ENCODE measurements at regions not wholly inside any gene's neighbourhood (a gene's known extent, or its start where the extent isn't known, plus 50 kb on each side); places are given as distances from the start of the nearest gene placed in this dataset.
"Not testable (repeated sequence)": the region's sequence is repeated elsewhere in the genome, so short reads cannot be mapped to it uniquely, and the experiment has no call there.

- no peak for DNase-seq
These were observed 96.5 kb upstream of the RHOBTB1 start for GRCh38 chr10:61040399-61041016.

DNA sequence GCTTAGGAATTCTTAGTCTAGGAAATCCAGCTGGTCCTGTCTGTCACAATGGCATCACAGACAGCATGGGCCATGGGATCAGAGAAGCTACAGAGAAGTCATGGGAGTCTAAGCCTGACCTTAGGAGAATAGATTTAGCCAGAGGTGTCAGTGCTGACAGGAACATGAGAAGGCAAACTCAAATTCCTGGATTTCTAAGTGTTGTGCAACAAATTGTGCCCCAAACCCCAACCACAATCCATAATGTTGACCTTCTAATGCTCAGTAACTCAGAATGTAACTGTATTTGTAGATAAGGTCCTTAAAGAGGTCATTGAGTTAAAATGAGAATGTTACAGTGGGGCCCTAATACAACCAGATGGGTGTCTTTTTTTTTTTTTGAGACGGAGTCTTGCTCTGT, 95.9 kb upstream of the RHOBTB1 start:
- no peak for DNase-seq

DNA sequence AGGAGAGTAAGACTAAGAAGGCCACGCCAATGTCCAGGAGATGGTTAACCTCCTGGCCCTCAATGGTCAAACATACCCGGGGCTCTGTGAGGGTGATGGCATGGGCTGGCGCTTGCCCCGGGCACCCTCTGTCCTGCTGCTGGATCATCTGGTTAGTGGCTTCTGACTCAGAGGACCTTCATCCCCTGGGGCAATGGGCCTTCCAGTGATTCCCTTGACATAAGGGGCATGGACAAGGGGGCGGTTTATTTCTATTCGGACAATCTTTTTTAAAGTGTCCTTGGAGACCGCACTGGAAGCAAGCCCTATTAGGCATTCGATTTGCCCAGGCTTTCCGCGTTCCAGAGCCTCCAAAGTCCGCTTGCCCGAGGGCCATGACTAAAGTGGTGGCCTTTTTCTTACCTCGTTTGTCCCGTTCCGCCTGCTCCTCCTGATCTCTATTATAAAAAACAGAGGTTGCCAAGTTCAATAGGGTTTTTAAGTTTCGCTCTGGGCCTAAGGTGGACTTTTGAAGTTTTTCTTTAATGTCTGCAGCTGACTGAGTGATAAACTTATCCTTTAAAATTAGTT, 93.4 kb upstream of the RHOBTB1 start:
- not testable (repeated sequence) for DNase-seq

- DNase-seq, result not testable (repeated sequence)
These were observed 92.2 kb upstream of the RHOBTB1 start for GRCh38 chr10:61036148-61036547.

GRCh38 chr10:61031341-61031740, 87.4 kb upstream of the RHOBTB1 start:
- no peak for DNase-seq

GRCh38 chr10:61029411-61029810, 85.4 kb upstream of the RHOBTB1 start:
- no peak for DNase-seq

- no peak for DNase-seq
These were observed 84.9 kb upstream of the RHOBTB1 start for GRCh38 chr10:61028861-61029361.

GRCh38 chr10:61024856-61025201, 80.8 kb upstream of the RHOBTB1 start:
- no peak for DNase-seq

- no peak for DNase-seq
These were observed 80.3 kb upstream of the RHOBTB1 start for GRCh38 chr10:61024151-61024855.

GRCh38 chr10:61023053-61023452, 79.1 kb upstream of the RHOBTB1 start:
- DNase-seq, result no peak

- no peak for DNase-seq
These were observed 77.9 kb upstream of the RHOBTB1 start for GRCh38 chr10:61021926-61022325.

- DNase-seq, result no peak
These were observed 76.6 kb upstream of the RHOBTB1 start for GRCh38 chr10:61020420-61021158.

DNA sequence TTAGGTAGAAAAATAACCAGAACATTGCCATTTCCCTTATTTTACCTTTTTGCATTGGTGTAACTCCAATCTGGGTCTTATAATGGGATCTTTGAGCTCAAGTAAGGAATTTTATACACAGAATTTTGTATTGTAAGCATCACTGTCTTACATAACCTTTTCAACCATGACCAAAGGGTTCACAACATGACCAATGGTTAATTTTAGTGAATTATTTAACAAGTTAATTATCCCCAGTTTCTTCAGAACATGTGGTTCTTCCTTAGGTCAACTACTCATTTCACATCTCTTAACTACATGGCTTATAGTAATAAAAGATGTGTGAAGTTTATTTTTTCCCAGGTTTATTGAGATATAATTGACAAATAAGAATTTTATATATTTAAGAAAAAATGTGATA, 74.2 kb upstream of the RHOBTB1 start:
- no peak for DNase-seq

GRCh38 chr10:61016630-61017029, 72.6 kb upstream of the RHOBTB1 start:
- DNase-seq, result no peak

GRCh38 chr10:61016007-61016406, 72.0 kb upstream of the RHOBTB1 start:
- no peak for DNase-seq

GRCh38 chr10:61010863-61011262, 66.9 kb upstream of the RHOBTB1 start:
- no peak for DNase-seq

DNA sequence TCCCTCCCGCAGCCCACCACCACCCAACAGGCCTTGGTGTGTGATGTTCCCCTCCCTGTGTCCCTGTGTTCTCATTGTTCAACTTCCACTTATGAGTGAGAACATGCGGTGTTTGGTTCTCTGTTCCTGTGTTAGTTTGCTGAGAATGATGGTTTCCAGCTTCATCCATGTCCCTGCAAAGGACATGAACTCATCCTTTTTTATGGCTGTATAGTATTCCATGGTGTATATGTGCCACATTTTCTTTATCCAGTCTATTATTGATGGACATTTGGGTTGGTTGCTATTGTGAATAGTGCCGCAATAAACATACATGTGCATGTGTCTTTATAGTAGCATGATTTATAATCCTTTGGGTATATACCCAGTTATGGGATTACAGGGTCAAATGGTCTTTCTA, 59.1 kb upstream of the RHOBTB1 start:
- DNase-seq, result not testable (repeated sequence)

DNA sequence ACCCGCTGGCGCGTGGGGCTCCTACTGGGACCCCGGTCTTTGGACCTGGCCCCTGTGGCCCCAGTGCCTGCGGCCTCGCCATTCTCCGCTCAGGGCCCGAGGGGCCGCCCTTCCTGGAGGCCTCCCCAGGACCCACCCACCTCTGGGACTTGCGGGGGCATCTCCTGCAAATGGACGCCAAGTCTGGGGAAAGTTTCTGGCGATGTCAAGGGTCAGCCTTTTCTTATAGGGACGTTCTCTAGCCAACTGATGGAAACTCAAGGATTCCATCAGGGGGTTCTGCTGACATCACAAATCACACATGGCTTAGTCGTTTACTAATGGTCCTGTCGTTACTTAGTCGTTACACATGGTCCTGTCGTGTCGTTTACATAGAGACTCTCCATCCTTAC, 57.7 kb upstream of the RHOBTB1 start:
- DNase-seq, result no peak

GRCh38 chr10:61000769-61001730, 57.1 kb upstream of the RHOBTB1 start:
- DNase-seq, result peak; percentile 4

- DNase-seq, result no peak
These were observed 54.9 kb upstream of the RHOBTB1 start for GRCh38 chr10:60998932-60999331.

DNA sequence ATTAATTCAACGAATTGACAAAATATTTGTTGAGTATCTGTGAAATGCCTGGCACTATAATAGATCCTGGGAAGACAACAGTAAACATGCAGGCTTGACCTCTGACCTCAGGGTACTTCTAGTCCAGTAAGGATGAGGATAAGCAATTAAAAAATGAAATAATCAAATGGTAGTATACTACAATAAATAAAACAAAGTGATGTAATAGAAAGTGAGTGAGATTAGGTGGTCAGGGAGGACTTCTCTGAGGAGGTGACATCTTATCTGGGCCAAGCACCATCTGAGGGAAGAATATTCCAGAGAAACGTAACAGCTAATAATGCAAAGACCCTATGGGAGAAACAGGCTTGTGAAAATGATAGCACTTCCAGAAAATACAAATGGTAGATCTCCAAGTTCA, 50.1 kb upstream of the RHOBTB1 start:
- DNase-seq, result no peak

Measured in activated CD4-positive, alpha-beta T cell treated with anti-CD3 and anti-CD28 coated beads, Interleukin-10, Interleukin-2, amounts not matched to agents 100 ng/mL and 50 ng/mL, durations not matched to agents 16 hours and 8 hours (primary cell).